ENCODE measurements at regions not wholly inside any gene's neighbourhood (a gene's known extent, or its start where the extent isn't known, plus 50 kb on each side); places are given as distances from the start of the nearest gene placed in this dataset.
"Not testable (repeated sequence)": the region's sequence is repeated elsewhere in the genome, so short reads cannot be mapped to it uniquely, and the experiment has no call there.

DNA sequence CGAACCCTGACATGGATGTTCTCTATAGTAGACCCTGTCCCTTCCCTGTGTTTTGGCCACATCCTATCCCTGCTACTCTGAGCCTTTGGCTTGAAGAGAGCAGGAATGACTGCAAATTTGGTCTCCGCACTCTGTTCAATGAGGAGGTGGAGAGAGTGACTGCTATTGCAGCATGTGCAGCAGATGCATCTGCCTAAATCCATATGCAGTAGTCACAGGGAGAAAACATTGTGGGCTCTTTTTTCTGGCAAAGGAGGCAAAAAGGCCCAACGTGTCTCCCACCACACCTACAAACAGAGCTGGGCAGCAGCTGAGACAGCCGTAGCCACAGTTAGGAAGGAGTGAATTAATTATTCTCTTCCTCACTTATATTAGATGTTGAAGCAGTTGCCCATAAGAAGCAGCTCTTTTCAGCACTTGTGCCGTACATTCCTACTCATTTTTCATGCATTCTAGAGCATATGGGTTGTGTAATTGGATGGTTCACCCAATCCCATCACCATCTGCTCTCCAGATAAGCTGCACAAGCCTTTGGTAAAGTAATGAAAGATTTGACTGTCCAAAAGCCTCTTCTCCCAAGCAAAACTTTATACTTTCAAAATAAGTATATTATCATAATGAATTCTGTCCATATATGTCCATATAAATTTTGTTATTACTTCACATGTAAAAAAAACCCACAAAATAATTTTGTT is 147.9 kb upstream of the FAM47A start:
- DNase-seq (ENCODE audit: extremely low read depth, low read depth): no peak

- DNase-seq (ENCODE audit: extremely low read depth, low read depth): no peak
Measured at GRCh38 chrX:34275699-34276098, 143.6 kb upstream of the FAM47A start.

GRCh38 chrX:34270434-34270833 is 138.3 kb upstream of the FAM47A start:
- peak; percentile 28 for DNase-seq (ENCODE audit: extremely low read depth, low read depth)

DNA sequence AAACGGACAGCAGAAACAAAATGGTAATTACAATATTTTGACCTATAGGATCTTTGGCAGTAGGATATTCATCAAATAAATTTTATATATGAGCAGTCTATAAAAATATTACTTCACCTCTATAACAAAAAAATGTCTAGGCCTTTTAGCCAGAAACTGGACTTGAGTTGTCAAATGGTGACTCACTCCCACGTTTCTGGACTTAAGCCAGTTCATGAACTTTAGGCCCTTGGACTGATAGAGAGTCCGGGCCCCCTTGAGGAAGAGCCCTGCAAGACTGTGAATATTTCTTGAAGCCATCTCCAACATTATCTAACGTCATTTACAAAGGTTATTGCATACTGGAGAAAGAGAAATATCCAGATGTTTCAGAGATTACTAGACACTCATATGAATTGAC is 106.8 kb upstream of the FAM47A start:
- peak; percentile 8 for DNase-seq (ENCODE audit: extremely low read depth, low read depth)

GRCh38 chrX:34230156-34230555 is 98.0 kb upstream of the FAM47A start:
- DNase-seq (ENCODE audit: extremely low read depth, low read depth): not testable (repeated sequence)

GRCh38 chrX:34227804-34228203 is 95.7 kb upstream of the FAM47A start:
- no peak for DNase-seq (ENCODE audit: extremely low read depth, low read depth)

DNA sequence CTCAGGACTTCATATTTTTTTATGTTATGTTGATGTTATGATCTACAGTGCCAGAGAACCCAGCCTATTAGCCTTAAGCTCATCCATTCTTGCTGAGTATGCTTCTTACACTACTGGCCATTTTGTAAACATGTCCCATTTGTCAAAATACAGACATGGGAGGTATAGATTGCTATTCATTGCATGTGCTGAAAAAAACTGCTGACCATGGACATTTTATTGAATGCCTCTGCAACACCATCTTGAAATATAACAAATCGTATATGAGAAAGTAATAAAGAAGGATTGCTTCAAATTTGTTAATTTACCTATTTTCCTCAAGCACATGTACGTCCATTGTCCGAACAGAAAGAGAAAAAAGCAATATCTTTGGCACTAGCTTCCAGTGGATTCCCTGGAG is 91.5 kb upstream of the FAM47A start:
- DNase-seq (ENCODE audit: extremely low read depth, low read depth): no peak

DNA sequence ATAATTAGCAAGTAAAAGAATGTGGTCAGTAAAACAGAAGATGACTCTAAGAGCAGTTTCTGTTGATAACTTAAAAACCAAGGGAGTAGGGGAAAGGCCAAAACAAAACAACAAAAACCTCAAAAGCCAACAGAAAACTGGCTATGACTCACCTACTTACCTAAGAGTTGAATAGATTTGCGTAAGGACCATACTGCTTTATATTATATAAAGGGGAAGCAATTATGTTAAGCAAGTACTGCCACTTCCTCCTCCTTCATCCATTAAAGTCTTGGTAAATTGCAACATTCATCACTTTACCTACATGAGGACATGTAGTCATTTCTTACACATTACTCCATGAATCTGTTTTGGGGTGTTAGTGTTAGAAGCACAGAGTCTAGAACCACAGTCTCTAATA is 85.9 kb upstream of the FAM47A start:
- no peak for DNase-seq (ENCODE audit: extremely low read depth, low read depth)

- no peak for DNase-seq (ENCODE audit: extremely low read depth, low read depth)
Measured at GRCh38 chrX:34197946-34198345, 65.8 kb upstream of the FAM47A start.
